Erythroblast (primary cell): ENCODE measurements at regions not wholly inside any gene's neighbourhood (a gene's known extent, or its start where the extent isn't known, plus 50 kb on each side); places are given as distances from the start of the nearest gene placed in this dataset.

ENCODE experiments used
- GATA1 ChIP-seq: IDR thresholded peaks from 2 replicates; pipeline ENCODE4 v1.6.1; 2011; ENCODE audit warnings: low read depth, mild to moderate bottlenecking, control low read depth, low read length, moderate library complexity
- POLR2A ChIP-seq: IDR thresholded peaks from 2 replicates; pipeline ENCODE4 v1.6.1; 2011; ENCODE audit warnings: mild to moderate bottlenecking, low read length

- TF ChIP-seq POLR2A (no peak), GATA1 (no peak)
These were observed 357.2 kb downstream of the RPS24 start for GRCh38 chr10:78390817-78391216.
